ENCODE measurements at regions not wholly inside any gene's neighbourhood (a gene's known extent, or its start where the extent isn't known, plus 50 kb on each side); places are given as distances from the start of the nearest gene placed in this dataset.

- H3K27ac ChIP-seq (ENCODE audit: low read depth, low read length, poor library complexity, severe bottlenecking) = no peak overlapping the region
- intact Hi-C loops (cut with micrococcal nuclease; ENCODE audit: unreplicated experiment) = no loop called here
- no peaks in the 10 kb centered on the region for H3K9me2 ChIP-seq (ENCODE audit: insufficient read depth, low read length)
- no peaks in the 10 kb centered on the region for H4K20me1 ChIP-seq (ENCODE audit: insufficient read depth, low read length)
- no peaks in the 10 kb centered on the region for H3K79me2 ChIP-seq (ENCODE audit: insufficient read depth, low read depth, low read length)
- CTCF ChIA-PET (ENCODE audit: unreplicated experiment) = no interaction called here
- no peaks in the 10 kb centered on the region for H3K36me3 ChIP-seq (ENCODE audit: insufficient read depth, low read length)
- TF ChIP-seq, protein P1, sequence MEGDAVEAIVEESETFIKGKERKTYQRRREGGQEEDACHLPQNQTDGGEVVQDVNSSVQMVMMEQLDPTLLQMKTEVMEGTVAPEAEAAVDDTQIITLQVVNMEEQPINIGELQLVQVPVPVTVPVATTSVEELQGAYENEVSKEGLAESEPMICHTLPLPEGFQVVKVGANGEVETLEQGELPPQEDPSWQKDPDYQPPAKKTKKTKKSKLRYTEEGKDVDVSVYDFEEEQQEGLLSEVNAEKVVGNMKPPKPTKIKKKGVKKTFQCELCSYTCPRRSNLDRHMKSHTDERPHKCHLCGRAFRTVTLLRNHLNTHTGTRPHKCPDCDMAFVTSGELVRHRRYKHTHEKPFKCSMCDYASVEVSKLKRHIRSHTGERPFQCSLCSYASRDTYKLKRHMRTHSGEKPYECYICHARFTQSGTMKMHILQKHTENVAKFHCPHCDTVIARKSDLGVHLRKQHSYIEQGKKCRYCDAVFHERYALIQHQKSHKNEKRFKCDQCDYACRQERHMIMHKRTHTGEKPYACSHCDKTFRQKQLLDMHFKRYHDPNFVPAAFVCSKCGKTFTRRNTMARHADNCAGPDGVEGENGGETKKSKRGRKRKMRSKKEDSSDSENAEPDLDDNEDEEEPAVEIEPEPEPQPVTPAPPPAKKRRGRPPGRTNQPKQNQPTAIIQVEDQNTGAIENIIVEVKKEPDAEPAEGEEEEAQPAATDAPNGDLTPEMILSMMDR (conservative IDR thresholded peaks at IDR 0.05; ENCODE audit: low read length) = no peak
- no peak for TF ChIP-seq EZH2phosphoT487 (IDR thresholded peaks at IDR 0.05; ENCODE audit: borderline replicate concordance, low read depth, low read length)
- no peak for DNase-seq (ENCODE audit: low spot score)
- no peaks in the 10 kb centered on the region for H3K4me1 ChIP-seq (ENCODE audit: insufficient read depth, low read length, poor library complexity, severe bottlenecking)
- H3K4me3 ChIP-seq (ENCODE audit: low read depth, low read length, poor library complexity, severe bottlenecking) = no peak overlapping the region
- POLR2A ChIA-PET = no interaction called here
- no TSS peak for BruUV-seq (replicated peaks)
- H3K9me3 ChIP-seq (ENCODE audit: low read length) = no peaks in the 10 kb centered on the region
- no peak overlapping the region for H3K4me2 ChIP-seq (ENCODE audit: low read length)
- H2AFZ ChIP-seq (ENCODE audit: low read length) = no peak overlapping the region
Observed at GRCh38 chr10:108050626-108051025, 886.1 kb upstream of the SORCS1 start.

- Histone ChIP-seq H3K79me2 (ENCODE audit: insufficient read depth, low read depth, low read length) (no peaks in the 10 kb centered on the region), H3K4me1 (ENCODE audit: insufficient read depth, low read length, poor library complexity, severe bottlenecking) (no peaks in the 10 kb centered on the region), H3K36me3 (ENCODE audit: insufficient read depth, low read length) (no peaks in the 10 kb centered on the region), H3K4me3 (ENCODE audit: low read depth, low read length, poor library complexity, severe bottlenecking) (no peak overlapping the region), H4K20me1 (ENCODE audit: insufficient read depth, low read length) (no peaks in the 10 kb centered on the region), H3K9me2 (ENCODE audit: insufficient read depth, low read length) (no peaks in the 10 kb centered on the region), H3K27ac (ENCODE audit: low read depth, low read length, poor library complexity, severe bottlenecking) (no peak overlapping the region), H3K9me3 (ENCODE audit: low read length) (no peaks in the 10 kb centered on the region), H2AFZ (ENCODE audit: low read length) (no peak overlapping the region), H3K4me2 (ENCODE audit: low read length) (no peak overlapping the region)
- BruUV-seq (replicated peaks) = no TSS peak
- POLR2A ChIA-PET = interaction anchor here (0.7 kb wide), 1 partner anchor 103 kb away, joined by 3 read pairs; no protein-coding TSS in a partner anchor
- no peak for TF ChIP-seq EZH2phosphoT487 (IDR thresholded peaks at IDR 0.05; ENCODE audit: borderline replicate concordance, low read depth, low read length)
- TF ChIP-seq, protein P1 (conservative IDR thresholded peaks at IDR 0.05; ENCODE audit: low read length) = no peak
- intact Hi-C loops (cut with micrococcal nuclease; ENCODE audit: unreplicated experiment) = no loop called here
- DNase-seq (ENCODE audit: low spot score) = no peak
- CTCF ChIA-PET (ENCODE audit: unreplicated experiment) = no interaction called here
Observed at GRCh38 chr10:108049668-108050067, 885.2 kb upstream of the SORCS1 start.

DNA sequence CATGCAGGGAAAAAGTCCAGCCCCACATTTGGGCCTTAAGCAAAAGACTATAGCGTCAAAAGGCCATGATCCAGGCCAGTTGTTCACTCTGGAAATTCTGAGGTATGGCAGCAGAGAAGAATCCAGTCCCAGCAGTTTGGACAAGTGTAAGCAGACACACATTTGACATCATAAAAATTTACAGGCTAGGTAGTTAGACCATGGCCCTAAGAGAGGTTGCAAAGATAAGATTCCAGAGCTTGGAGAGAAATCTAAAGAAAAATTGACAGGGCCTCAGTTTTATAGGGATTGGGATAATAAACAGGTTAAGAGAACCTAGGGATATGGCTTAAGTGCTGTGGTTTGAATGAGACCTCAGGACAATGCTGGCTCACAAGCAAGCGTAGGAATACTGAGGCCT, 884.4 kb upstream of the SORCS1 start:
- H3K27ac ChIP-seq (ENCODE audit: low read depth, low read length, poor library complexity, severe bottlenecking) = no peak overlapping the region
- ChIA-PET POLR2A (no interaction called here), CTCF (ENCODE audit: unreplicated experiment) (no interaction called here)
- no peaks in the 10 kb centered on the region for H4K20me1 ChIP-seq (ENCODE audit: insufficient read depth, low read length)
- H3K36me3 ChIP-seq (ENCODE audit: insufficient read depth, low read length) = no peaks in the 10 kb centered on the region
- no peak overlapping the region for H3K4me3 ChIP-seq (ENCODE audit: low read depth, low read length, poor library complexity, severe bottlenecking)
- no peak for DNase-seq (ENCODE audit: low spot score)
- H3K9me2 ChIP-seq (ENCODE audit: insufficient read depth, low read length) = no peaks in the 10 kb centered on the region
- H3K4me2 ChIP-seq (ENCODE audit: low read length) = no peak overlapping the region
- H3K4me1 ChIP-seq (ENCODE audit: insufficient read depth, low read length, poor library complexity, severe bottlenecking) = no peaks in the 10 kb centered on the region
- intact Hi-C loops (cut with micrococcal nuclease; ENCODE audit: unreplicated experiment) = no loop called here
- H3K9me3 ChIP-seq (ENCODE audit: low read length) = no peaks in the 10 kb centered on the region
- H3K79me2 ChIP-seq (ENCODE audit: insufficient read depth, low read depth, low read length) = no peaks in the 10 kb centered on the region
- no peak overlapping the region for H2AFZ ChIP-seq (ENCODE audit: low read length)
- no TSS peak for BruUV-seq (replicated peaks)
- no peak for TF ChIP-seq EZH2phosphoT487 (IDR thresholded peaks at IDR 0.05; ENCODE audit: borderline replicate concordance, low read depth, low read length)
- TF ChIP-seq, protein P1 (conservative IDR thresholded peaks at IDR 0.05; ENCODE audit: low read length) = no peak

Measured in OCI-LY7 (cell line).